Mucosa of descending colon (tissue), 3 donors: ENCODE measurements at regions not wholly inside any gene's neighbourhood (a gene's known extent, or its start where the extent isn't known, plus 50 kb on each side); places are given as distances from the start of the nearest gene placed in this dataset.

Source experiments
- ATAC-seq: fragments of 200-7000 bp; cut with Tn5 transposase; one replicate; pipeline ENCODE4 v1.9.1; 2020; ENCODE audit warnings: mild to moderate bottlenecking, moderate library complexity
- DNase-seq, 3 donors: peaks; one replicate each; pipeline ENCODE4 v3.0.0-alpha.2; 2020
- H3K36me3 ChIP-seq: fragments of 200-600 bp; one replicate; pipeline ENCODE4 v1.8.0; 2021; ENCODE audit warnings: low read depth, mild to moderate bottlenecking
- H3K4me1 ChIP-seq: fragments of 200-600 bp; one replicate; pipeline ENCODE4 v1.8.0; 2021; ENCODE audit warnings: low read depth, mild to moderate bottlenecking
- H3K4me3 ChIP-seq: fragments of 200-600 bp; one replicate; pipeline ENCODE4 v1.8.0; 2021; ENCODE audit warnings: mild to moderate bottlenecking
- H3K9me3 ChIP-seq: fragments of 200-600 bp; one replicate; pipeline ENCODE4 v1.8.0; 2021; ENCODE audit warnings: mild to moderate bottlenecking
- intact Hi-C, 2 donors: fragments of 100-400 bp; cut with DNase I in 1 of 2; cut with micrococcal nuclease in 1 of 2; formaldehyde crosslinking; loops; one replicate each; pipeline versions ENCODE4 v1.11.0 to v1.11.1; 2022; cut with DNase I, micrococcal nuclease
- TF ChIP-seq, protein P1 (sequence below): fragments of 200-600 bp; IDR thresholded peaks from one replicate; pipeline ENCODE4 v1.8.0; 2022; ENCODE audit warnings: antibody characterized with exemption, mild to moderate bottlenecking
- donor health status: DM: no; HTN: no; CAD: no; lungs with moderate emphysema.
- donor health status: DM: no; HTN: no; CAD: no.
- donor health status: DM: no; HTN: yes; CAD: no.

DNA sequence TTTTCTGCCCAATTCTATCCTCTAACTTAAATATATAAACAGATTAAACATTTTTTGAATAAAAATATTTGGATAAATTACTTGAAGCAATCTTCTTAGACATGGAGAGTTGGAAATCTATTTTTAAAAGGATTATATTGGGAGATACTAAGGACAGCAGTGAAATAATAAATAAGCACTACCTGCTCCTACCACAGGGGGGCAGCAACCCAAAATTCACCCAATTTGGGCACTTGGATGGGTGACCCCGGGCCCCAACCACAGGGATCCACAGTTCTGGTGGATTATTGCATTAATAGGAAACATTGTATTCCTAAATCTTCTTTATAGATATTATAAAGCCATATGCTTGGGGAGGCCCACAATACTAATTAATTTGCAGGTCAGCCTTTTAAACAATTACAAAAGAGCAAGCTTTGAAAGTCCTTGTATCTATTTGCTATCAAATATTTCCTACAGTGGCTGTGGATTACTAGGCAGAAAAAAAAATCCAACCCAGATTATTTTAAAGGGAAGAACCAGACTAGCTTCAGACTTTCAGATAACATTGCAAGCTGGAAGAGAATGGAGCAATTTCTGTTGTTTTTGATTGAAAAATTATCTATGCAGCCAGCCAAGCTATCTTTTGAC lies 66.4 kb upstream of the PDE10A start:
- no peaks in the 10 kb centered on the region for H3K4me1 ChIP-seq
- no peaks in the 10 kb centered on the region for H3K9me3 ChIP-seq
- H3K4me3 ChIP-seq = no peak overlapping the region
- DNase-seq (peak in 1 of 3 donors; percentile 67), ATAC-seq (peak; percentile 38)
- intact Hi-C loops = no loop called here
- TF ChIP-seq, protein P1, sequence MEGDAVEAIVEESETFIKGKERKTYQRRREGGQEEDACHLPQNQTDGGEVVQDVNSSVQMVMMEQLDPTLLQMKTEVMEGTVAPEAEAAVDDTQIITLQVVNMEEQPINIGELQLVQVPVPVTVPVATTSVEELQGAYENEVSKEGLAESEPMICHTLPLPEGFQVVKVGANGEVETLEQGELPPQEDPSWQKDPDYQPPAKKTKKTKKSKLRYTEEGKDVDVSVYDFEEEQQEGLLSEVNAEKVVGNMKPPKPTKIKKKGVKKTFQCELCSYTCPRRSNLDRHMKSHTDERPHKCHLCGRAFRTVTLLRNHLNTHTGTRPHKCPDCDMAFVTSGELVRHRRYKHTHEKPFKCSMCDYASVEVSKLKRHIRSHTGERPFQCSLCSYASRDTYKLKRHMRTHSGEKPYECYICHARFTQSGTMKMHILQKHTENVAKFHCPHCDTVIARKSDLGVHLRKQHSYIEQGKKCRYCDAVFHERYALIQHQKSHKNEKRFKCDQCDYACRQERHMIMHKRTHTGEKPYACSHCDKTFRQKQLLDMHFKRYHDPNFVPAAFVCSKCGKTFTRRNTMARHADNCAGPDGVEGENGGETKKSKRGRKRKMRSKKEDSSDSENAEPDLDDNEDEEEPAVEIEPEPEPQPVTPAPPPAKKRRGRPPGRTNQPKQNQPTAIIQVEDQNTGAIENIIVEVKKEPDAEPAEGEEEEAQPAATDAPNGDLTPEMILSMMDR = peak; percentile 32
- H3K36me3 ChIP-seq = no peaks in the 10 kb centered on the region

DNA sequence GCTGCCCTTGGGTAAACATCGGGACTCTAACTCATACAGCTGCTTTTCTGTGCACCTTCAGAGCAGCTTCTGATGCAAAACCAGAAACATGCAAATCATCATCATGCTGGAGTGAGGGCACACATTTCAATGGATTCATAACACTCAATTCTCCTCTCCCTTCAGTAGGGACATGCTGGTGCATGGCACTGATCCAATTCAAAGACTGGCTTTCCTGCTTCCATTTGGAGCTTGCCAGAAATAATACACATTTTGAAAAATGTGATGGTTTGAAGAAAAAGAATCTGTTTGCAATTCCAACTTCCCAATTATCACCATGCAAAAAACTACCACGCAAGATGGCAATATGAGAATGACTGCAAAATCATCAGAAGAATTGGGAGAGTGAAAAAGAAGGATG lies 65.2 kb upstream of the PDE10A start:
- H3K4me3 ChIP-seq = no peak overlapping the region
- DNase-seq (no peak), ATAC-seq (no peak)
- no peaks in the 10 kb centered on the region for H3K4me1 ChIP-seq
- TF ChIP-seq, protein P1 = no peak
- H3K9me3 ChIP-seq = no peaks in the 10 kb centered on the region
- intact Hi-C loops = no loop called here
- H3K36me3 ChIP-seq = no peaks in the 10 kb centered on the region

DNA sequence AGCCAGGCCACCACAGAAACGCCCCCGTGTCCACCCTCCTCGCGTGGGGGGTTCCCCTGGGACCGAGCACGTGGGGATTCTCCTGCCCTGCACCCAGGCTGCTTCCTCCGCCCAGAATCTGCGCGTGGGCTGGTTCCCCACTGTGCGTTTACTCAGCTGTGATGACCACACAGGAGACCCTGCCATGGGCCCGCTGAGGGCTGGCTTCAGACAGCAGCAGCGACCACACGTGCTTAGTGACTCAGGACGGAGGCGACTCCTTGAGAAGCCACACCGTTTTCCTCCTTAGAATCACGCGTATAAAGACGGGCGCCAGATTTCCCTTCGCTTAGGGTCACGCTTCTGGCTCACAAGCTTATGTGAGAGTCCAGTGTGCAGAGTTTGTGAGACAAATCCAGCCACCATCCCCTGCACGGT lies 63.9 kb upstream of the PDE10A start:
- H3K9me3 ChIP-seq = no peaks in the 10 kb centered on the region
- TF ChIP-seq, protein P1 = no peak
- H3K4me1 ChIP-seq = no peaks in the 10 kb centered on the region
- no peaks in the 10 kb centered on the region for H3K36me3 ChIP-seq
- ATAC-seq (no peak), DNase-seq (no peak)
- intact Hi-C loops = no loop called here
- no peak overlapping the region for H3K4me3 ChIP-seq

DNA sequence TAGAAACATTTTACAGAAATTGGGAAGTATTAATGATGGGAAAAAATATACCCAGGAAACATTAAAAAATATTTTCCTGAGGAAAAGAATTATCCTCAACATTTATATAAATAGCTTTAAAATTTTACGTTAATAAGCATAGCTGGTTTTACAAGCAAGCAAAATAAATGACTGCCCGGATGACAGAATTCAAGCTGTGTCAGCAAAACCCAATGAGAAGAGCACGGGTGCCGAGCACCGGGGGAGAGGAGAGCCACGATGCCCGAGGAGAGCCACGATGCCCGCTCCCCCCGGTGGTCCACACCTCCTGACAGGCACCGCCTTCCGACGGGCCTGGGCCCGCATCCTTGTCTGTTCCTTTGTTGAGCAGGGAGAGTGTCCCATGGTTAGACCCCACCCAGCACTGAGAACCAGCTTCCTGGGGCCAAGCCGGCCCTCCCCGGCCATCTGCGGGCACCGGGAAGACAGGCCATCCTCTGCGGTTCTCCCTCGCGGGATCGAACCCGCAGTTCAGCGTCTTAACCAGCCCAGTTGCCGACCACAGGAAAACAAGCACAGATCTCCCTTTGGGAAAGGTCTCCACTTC lies 63.3 kb upstream of the PDE10A start:
- intact Hi-C loops = no loop called here
- H3K4me3 ChIP-seq = no peak overlapping the region
- ATAC-seq (no peak), DNase-seq (no peak)
- H3K36me3 ChIP-seq = no peaks in the 10 kb centered on the region
- no peaks in the 10 kb centered on the region for H3K4me1 ChIP-seq
- TF ChIP-seq, protein P1 = no peak
- no peaks in the 10 kb centered on the region for H3K9me3 ChIP-seq

DNA sequence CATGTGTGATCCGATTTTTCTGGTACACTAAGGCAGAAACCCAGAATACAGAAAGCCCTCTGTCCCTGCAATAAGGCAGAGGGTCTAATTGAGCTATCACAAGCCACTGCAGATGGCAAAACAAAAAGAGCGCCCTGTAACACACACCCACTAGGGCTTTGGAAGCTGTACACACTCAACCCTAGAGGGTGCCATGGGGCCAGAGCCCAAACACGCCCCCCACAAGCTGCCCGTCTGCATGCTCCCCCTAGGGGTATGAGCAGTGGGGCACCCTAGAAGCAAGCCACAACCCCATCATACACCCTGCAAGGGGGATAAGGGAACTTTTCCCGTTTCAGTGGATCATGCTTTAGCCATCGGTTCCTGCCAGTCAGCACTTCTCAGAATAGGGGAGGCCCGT lies 62.2 kb upstream of the PDE10A start:
- H3K9me3 ChIP-seq = no peaks in the 10 kb centered on the region
- no peaks in the 10 kb centered on the region for H3K36me3 ChIP-seq
- ATAC-seq = no peak
- H3K4me3 ChIP-seq = no peak overlapping the region
- H3K4me1 ChIP-seq = no peaks in the 10 kb centered on the region
- TF ChIP-seq, protein P1 = no peak
- intact Hi-C loops = no loop called here
- DNase-seq = no peak

DNA sequence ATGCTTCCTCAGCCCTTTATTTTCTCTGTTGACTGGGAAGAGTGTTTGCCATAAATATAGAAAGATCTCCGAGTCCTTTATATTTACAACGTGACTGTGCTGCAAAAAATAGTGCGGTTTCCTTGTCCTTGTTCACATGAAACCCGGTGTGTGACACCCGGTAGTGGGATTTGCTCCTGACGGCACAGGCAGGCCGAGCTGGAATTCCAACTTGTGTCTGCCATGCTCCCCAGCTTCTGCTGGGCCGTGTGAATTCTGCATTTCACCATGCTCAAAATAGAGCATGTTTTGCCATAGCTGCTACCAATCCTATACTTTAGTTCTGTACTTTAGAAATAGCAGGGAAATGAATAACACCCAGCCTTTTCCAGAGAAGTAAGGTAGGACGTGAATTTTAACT lies 60.3 kb upstream of the PDE10A start:
- DNase-seq = no peak
- TF ChIP-seq, protein P1 = no peak
- ATAC-seq = no peak
- Histone ChIP-seq H3K4me1 (no peaks in the 10 kb centered on the region), H3K9me3 (no peaks in the 10 kb centered on the region), H3K4me3 (no peak overlapping the region), H3K36me3 (no peaks in the 10 kb centered on the region)
- intact Hi-C loops = no loop called here
